22Rv1 (cell line): ENCODE measurements at regions not wholly inside any gene's neighbourhood (a gene's known extent, or its start where the extent isn't known, plus 50 kb on each side); places are given as distances from the start of the nearest gene placed in this dataset.

Source experiments
- ZFX ChIP-seq: fragments of 450-650 bp; IDR thresholded peaks from 2 replicates; pipeline ENCODE4 v1.6.1; 2017; ENCODE audit warnings: antibody characterized with exemption, borderline replicate concordance
- TF ChIP-seq, protein P1 (sequence below): fragments of 450-650 bp; IDR thresholded peaks from 2 replicates; pipeline ENCODE4 v1.5.1; 2017; ENCODE audit warnings: mild to moderate bottlenecking

GRCh38 chr1:229127301-229127700 is 143.6 kb upstream of the RAB4A start:
- TF ChIP-seq, protein P1, sequence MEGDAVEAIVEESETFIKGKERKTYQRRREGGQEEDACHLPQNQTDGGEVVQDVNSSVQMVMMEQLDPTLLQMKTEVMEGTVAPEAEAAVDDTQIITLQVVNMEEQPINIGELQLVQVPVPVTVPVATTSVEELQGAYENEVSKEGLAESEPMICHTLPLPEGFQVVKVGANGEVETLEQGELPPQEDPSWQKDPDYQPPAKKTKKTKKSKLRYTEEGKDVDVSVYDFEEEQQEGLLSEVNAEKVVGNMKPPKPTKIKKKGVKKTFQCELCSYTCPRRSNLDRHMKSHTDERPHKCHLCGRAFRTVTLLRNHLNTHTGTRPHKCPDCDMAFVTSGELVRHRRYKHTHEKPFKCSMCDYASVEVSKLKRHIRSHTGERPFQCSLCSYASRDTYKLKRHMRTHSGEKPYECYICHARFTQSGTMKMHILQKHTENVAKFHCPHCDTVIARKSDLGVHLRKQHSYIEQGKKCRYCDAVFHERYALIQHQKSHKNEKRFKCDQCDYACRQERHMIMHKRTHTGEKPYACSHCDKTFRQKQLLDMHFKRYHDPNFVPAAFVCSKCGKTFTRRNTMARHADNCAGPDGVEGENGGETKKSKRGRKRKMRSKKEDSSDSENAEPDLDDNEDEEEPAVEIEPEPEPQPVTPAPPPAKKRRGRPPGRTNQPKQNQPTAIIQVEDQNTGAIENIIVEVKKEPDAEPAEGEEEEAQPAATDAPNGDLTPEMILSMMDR = no peak
- TF ChIP-seq ZFX = no peak
